Endothelial cell of umbilical vein (primary cell): ENCODE measurements at regions not wholly inside any gene's neighbourhood (a gene's known extent, or its start where the extent isn't known, plus 50 kb on each side); places are given as distances from the start of the nearest gene placed in this dataset.

ENCODE experiments used
- BruUV-seq: library from RNA; stranded (reverse); fragments of 400-500 nt; replicated peaks from 2 replicates; lab custom pipeline; 2021; lab: Mats Ljungman, UMichigan
- CTCF ChIA-PET: fragments of 300-600, 350-600 bp; sonication (Branson Sonifier 250); formaldehyde crosslinking; loops from one replicate; lab custom pipeline; 2021; ENCODE audit warnings: antibody characterized with exemption, inconsistent platforms; lab: Charles Lee
- POLR2A ChIA-PET: fragments of 300-600, 350-600 bp; sonication (Branson Sonifier 250); formaldehyde crosslinking; loops from one replicate; lab custom pipeline; 2021; ENCODE audit warnings: antibody characterized with exemption, inconsistent platforms; lab: Charles Lee
- DNase-seq: peaks from one replicate; pipeline ENCODE4 v3.0.0-alpha.2; 2011; ENCODE audit warnings: low read depth, low spot score
- FAIRE-seq: peaks from 2 replicates; lab custom pipeline; 2011; peaks lifted over from hg19 to GRCh38; lab: Jason Lieb, UNC
- H2AFZ ChIP-seq: 2 replicates; pipeline ENCODE4 v1.6.0; 2012; ENCODE audit warnings: low read depth, low read length, control low read depth, inconsistent platforms
- H3K27ac ChIP-seq: 2 replicates; pipeline ENCODE4 v1.5.1; 2011; ENCODE audit warnings: low read depth, mild to moderate bottlenecking, control low read depth, low read length, moderate library complexity; ENCODE audit not compliant: insufficient read depth
- H3K27me3 ChIP-seq, 2 experiments: 2 replicates each; pipeline versions ENCODE4 v1.6.0 to v1.6.1; 2011; ENCODE audit warnings: low read length in 2 of 2, mixed read lengths in 1 of 2; ENCODE audit not compliant: control insufficient read depth in 2 of 2, insufficient read depth in 2 of 2
- H3K36me3 ChIP-seq, 2 experiments: 2 replicates in 1 of 2; 3 replicates in 1 of 2; pipeline ENCODE4 v1.5.1; 2011; ENCODE audit warnings: low read length in 2 of 2, mild to moderate bottlenecking in 1 of 2, moderate library complexity in 1 of 2; ENCODE audit not compliant: control insufficient read depth in 2 of 2, insufficient read depth in 2 of 2; ENCODE audit errors: extremely low read depth in 1 of 2
- H3K4me1 ChIP-seq: 3 replicates; pipeline ENCODE4 v1.5.1; 2011; ENCODE audit warnings: mild to moderate bottlenecking, low read length; ENCODE audit not compliant: control insufficient read depth, insufficient read depth; ENCODE audit errors: extremely low read depth
- H3K4me2 ChIP-seq: 2 replicates; pipeline ENCODE4 v1.6.1; 2011; ENCODE audit warnings: low read length, control low read depth, mixed read lengths; ENCODE audit not compliant: insufficient read depth
- H3K4me3 ChIP-seq, 3 experiments: fragments of 200-600 bp in 1 of 3; sonication (generic), shearing (Covaris generic) in 1 of 3; replicated peaks in 1 of 3; 2 replicates each; pipeline ENCODE4 v1.5.1; 2011 to 2016; ENCODE audit warnings: control low read depth in 3 of 3, low read length in 3 of 3, mild to moderate bottlenecking in 2 of 3, inconsistent platforms in 1 of 3, low read depth in 1 of 3, moderate library complexity in 1 of 3; ENCODE audit not compliant: insufficient read depth in 1 of 3
- H3K79me2 ChIP-seq: 2 replicates; pipeline ENCODE4 v1.6.0; 2012; ENCODE audit warnings: low read length, inconsistent platforms; ENCODE audit not compliant: control insufficient read depth, insufficient read depth
- H3K9ac ChIP-seq: replicated peaks from 2 replicates; pipeline ENCODE3; 2011; ENCODE audit warnings: low read length, control low read depth; ENCODE audit not compliant: insufficient read depth; ENCODE audit errors: extremely low read depth
- H3K9me1 ChIP-seq: replicated peaks from 3 replicates; pipeline ENCODE4 v1.6.0; 2011; ENCODE audit warnings: mild to moderate bottlenecking, low read length; ENCODE audit not compliant: control insufficient read depth, insufficient read depth; ENCODE audit errors: extremely low read depth
- H3K9me3 ChIP-seq: replicated peaks from 2 replicates; pipeline ENCODE4 v1.5.1; 2012; ENCODE audit warnings: low read length, inconsistent platforms; ENCODE audit not compliant: control insufficient read depth, insufficient read depth
- H4K20me1 ChIP-seq: replicated peaks from 2 replicates; pipeline ENCODE3; 2011; ENCODE audit warnings: mild to moderate bottlenecking, low read length; ENCODE audit not compliant: control insufficient read depth, insufficient read depth; ENCODE audit errors: extremely low read depth
- EZH2 ChIP-seq: IDR thresholded peaks from 2 replicates; pipeline ENCODE4 v1.6.1; 2012; ENCODE audit warnings: borderline replicate concordance, low read depth, mild to moderate bottlenecking, moderate library complexity, low read length, inconsistent platforms; ENCODE audit not compliant: severe bottlenecking
- GATA2 ChIP-seq: IDR thresholded peaks from 2 replicates; pipeline ENCODE4 v1.7.0; 2011; ENCODE audit warnings: low read depth, mild to moderate bottlenecking, moderate library complexity, mixed read lengths, low read length; ENCODE audit not compliant: insufficient read length, insufficient read depth
- JUN ChIP-seq: IDR thresholded peaks from 2 replicates; pipeline ENCODE4 v1.6.1; 2011; ENCODE audit warnings: borderline replicate concordance, low read depth; ENCODE audit not compliant: insufficient read length, insufficient read depth
- MYC ChIP-seq: IDR thresholded peaks from one replicate; pipeline ENCODE4 v1.6.1; 2011; ENCODE audit warnings: mild to moderate bottlenecking, low read depth, low read length
- POLR2A ChIP-seq: IDR thresholded peaks from 2 replicates; pipeline ENCODE4 v1.6.1; 2012; ENCODE audit warnings: low read depth, mild to moderate bottlenecking, control low read depth, low read length
- POLR2AphosphoS5 ChIP-seq: IDR thresholded peaks from 2 replicates; pipeline ENCODE4 v1.6.1; 2012; ENCODE audit warnings: low read depth, mild to moderate bottlenecking, control low read depth, low read length, moderate library complexity; ENCODE audit not compliant: insufficient read depth
- dilution Hi-C: fragments of 300-500 bp; cut with MboI; formaldehyde crosslinking; loops from one replicate; pipeline ENCODE4 v1.15.0; 2019; ENCODE audit warnings: low sequenced_read_pairs; ENCODE audit not compliant: extremely low pct_ligation_motif_present
- intact Hi-C: fragments of 100-400 bp; cut with micrococcal nuclease; formaldehyde crosslinking; loops from one replicate; pipeline ENCODE4 v1.10.0; 2022
- TF ChIP-seq, protein P1 (sequence below): IDR thresholded peaks from 2 replicates; pipeline ENCODE4 v1.6.1; 2011; ENCODE audit not compliant: insufficient read depth, insufficient read length
- TF ChIP-seq, protein P2 (sequence below), 2 donors: IDR thresholded peaks; 1 replicate in 1 of 2; 2 replicates in 1 of 2; pipeline ENCODE4 v1.5.1; 2011; ENCODE audit warnings: low read length in 2 of 2, mild to moderate bottlenecking in 2 of 2, moderate library complexity in 2 of 2, control low read depth in 1 of 2, inconsistent platforms in 1 of 2, low read depth in 1 of 2; ENCODE audit not compliant: insufficient read depth in 1 of 2; ENCODE audit errors: extremely low read depth in 1 of 2

DNA sequence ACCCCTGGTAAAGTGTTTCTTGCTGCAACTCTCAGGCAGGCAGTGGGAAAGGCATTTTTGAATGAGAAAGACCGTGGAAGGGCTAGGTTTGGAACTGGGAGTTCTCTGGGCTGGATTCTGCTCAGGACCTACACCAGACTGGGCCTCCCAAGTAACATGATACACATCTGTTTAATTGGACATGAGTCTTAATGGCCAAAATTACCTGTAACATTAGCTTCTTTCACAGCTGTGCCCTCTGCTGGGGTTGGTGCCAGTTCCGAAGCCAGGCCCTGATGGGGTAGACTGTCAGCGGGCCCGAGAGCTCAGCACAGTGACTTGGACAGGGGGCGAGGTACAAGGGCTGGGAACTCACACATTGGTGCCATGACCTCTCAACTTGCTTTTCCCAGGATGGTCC lies 118.9 kb upstream of the IRX3 start:
- no peak overlapping the region for H3K9ac ChIP-seq
- H3K4me1 ChIP-seq = no peaks in the 10 kb centered on the region
- dilution Hi-C loops = no loop called here
- no peak overlapping the region for H3K4me2 ChIP-seq
- no peaks in the 10 kb centered on the region for H3K9me3 ChIP-seq
- no peak overlapping the region for H2AFZ ChIP-seq
- H3K27ac ChIP-seq = no peak overlapping the region
- intact Hi-C loops = no loop called here
- no TSS peak for BruUV-seq
- TF ChIP-seq POLR2AphosphoS5 (no peak), POLR2A (no peak), JUN (no peak), MYC (no peak)
- TF ChIP-seq, protein P1, sequence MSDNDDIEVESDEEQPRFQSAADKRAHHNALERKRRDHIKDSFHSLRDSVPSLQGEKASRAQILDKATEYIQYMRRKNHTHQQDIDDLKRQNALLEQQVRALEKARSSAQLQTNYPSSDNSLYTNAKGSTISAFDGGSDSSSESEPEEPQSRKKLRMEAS = no peak
- TF ChIP-seq, protein P2, sequence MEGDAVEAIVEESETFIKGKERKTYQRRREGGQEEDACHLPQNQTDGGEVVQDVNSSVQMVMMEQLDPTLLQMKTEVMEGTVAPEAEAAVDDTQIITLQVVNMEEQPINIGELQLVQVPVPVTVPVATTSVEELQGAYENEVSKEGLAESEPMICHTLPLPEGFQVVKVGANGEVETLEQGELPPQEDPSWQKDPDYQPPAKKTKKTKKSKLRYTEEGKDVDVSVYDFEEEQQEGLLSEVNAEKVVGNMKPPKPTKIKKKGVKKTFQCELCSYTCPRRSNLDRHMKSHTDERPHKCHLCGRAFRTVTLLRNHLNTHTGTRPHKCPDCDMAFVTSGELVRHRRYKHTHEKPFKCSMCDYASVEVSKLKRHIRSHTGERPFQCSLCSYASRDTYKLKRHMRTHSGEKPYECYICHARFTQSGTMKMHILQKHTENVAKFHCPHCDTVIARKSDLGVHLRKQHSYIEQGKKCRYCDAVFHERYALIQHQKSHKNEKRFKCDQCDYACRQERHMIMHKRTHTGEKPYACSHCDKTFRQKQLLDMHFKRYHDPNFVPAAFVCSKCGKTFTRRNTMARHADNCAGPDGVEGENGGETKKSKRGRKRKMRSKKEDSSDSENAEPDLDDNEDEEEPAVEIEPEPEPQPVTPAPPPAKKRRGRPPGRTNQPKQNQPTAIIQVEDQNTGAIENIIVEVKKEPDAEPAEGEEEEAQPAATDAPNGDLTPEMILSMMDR (IDR thresholded peaks at IDR 0.05; ENCODE audit: extremely low read depth in 1 of 2, insufficient read depth in 1 of 2, low read depth in 1 of 2, low read length in 2 of 2) = no peak
- no peaks in the 10 kb centered on the region for H3K9me1 ChIP-seq
- H3K4me3 ChIP-seq = no peak overlapping the region
- FAIRE-seq (no peak), DNase-seq (no peak)
- H4K20me1 ChIP-seq = no peaks in the 10 kb centered on the region
- ChIA-PET POLR2A (no interaction called here), CTCF (no interaction called here)
- H3K27me3 ChIP-seq = no peaks in the 10 kb centered on the region
- H3K36me3 ChIP-seq = no peaks in the 10 kb centered on the region
- no peaks in the 10 kb centered on the region for H3K79me2 ChIP-seq

DNA sequence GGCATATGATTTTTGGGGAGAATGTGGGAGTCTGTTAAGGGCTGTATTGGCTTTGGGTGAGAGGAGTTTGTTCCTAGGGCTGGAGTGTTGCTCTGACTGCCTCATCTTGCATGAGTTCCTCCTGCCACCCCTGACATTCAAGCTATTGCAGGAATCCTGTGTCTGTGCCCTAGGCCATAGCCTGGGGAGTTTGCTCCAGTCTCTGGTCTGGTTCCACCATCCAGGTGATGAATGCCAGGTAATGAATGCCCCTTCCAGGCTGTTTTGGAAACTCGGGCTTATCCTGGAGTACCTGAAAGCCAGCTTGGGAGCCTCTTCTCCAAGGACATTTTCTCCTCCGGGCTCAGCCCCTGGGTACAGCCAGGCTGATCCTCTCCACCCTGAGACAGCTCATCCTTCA lies 117.0 kb upstream of the IRX3 start:
- no peak for DNase-seq
- H3K9ac ChIP-seq = no peak overlapping the region
- ChIA-PET POLR2A (no interaction called here), CTCF (no interaction called here)
- intact Hi-C loops = no loop called here
- FAIRE-seq = no peak
- no peaks in the 10 kb centered on the region for H3K27me3 ChIP-seq
- H3K36me3 ChIP-seq = no peaks in the 10 kb centered on the region
- no peak overlapping the region for H3K27ac ChIP-seq
- H2AFZ ChIP-seq = no peak overlapping the region
- BruUV-seq = no TSS peak
- H4K20me1 ChIP-seq = no peaks in the 10 kb centered on the region
- H3K4me3 ChIP-seq = no peak overlapping the region
- no peaks in the 10 kb centered on the region for H3K9me3 ChIP-seq
- H3K4me2 ChIP-seq = no peak overlapping the region
- no peaks in the 10 kb centered on the region for H3K9me1 ChIP-seq
- dilution Hi-C loops = no loop called here
- no peaks in the 10 kb centered on the region for H3K4me1 ChIP-seq
- no peaks in the 10 kb centered on the region for H3K79me2 ChIP-seq
- TF ChIP-seq GATA2 (no peak), EZH2 (no peak), POLR2A (no peak)
- TF ChIP-seq, protein P2 (IDR thresholded peaks at IDR 0.05; ENCODE audit: extremely low read depth in 1 of 2, insufficient read depth in 1 of 2, low read depth in 1 of 2, low read length in 2 of 2) = no peak
